ENCODE measurements at regions not wholly inside any gene's neighbourhood (a gene's known extent, or its start where the extent isn't known, plus 50 kb on each side); places are given as distances from the start of the nearest gene placed in this dataset.

DNA sequence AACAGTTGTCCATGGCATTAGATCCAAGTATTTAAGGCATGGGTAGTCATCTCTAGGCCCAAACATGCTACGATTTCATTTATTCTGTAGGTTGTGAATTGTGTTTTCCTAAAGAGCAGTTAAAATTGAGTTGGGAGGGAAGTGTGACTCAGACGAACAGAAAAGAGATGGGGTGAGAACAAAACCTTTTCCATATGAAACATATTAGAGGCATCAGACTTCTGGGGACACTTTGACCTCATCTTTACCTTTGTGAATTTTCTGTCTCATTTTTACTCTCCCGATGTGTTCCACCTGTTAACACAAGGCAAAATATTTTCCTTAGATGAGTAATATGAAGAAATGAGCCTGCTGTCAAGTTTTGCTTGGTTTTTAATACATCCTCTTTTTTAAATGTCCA is 181.3 kb downstream of the ESM1 start:
- no peaks in the 10 kb centered on the region for H3K4me1 Mint-ChIP-seq (ENCODE audit: low read depth)
- H3K4me3 Mint-ChIP-seq (ENCODE audit: low read depth) = no peak overlapping the region
- H3K36me3 Mint-ChIP-seq (ENCODE audit: insufficient read depth) = no peaks in the 10 kb centered on the region
- H3K27me3 Mint-ChIP-seq = no peaks in the 10 kb centered on the region
- TF ChIP-seq, protein P1, sequence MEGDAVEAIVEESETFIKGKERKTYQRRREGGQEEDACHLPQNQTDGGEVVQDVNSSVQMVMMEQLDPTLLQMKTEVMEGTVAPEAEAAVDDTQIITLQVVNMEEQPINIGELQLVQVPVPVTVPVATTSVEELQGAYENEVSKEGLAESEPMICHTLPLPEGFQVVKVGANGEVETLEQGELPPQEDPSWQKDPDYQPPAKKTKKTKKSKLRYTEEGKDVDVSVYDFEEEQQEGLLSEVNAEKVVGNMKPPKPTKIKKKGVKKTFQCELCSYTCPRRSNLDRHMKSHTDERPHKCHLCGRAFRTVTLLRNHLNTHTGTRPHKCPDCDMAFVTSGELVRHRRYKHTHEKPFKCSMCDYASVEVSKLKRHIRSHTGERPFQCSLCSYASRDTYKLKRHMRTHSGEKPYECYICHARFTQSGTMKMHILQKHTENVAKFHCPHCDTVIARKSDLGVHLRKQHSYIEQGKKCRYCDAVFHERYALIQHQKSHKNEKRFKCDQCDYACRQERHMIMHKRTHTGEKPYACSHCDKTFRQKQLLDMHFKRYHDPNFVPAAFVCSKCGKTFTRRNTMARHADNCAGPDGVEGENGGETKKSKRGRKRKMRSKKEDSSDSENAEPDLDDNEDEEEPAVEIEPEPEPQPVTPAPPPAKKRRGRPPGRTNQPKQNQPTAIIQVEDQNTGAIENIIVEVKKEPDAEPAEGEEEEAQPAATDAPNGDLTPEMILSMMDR (IDR thresholded peaks at IDR 0.05; ENCODE audit: unreplicated experiment) = no peak
- H3K9me3 Mint-ChIP-seq (ENCODE audit: low read depth) = peaks cover 5% of the 10 kb centered on the region
- no peak overlapping the region for H3K27ac Mint-ChIP-seq
- no peak for DNase-seq (ENCODE audit: low spot score, unreplicated experiment)

DNA sequence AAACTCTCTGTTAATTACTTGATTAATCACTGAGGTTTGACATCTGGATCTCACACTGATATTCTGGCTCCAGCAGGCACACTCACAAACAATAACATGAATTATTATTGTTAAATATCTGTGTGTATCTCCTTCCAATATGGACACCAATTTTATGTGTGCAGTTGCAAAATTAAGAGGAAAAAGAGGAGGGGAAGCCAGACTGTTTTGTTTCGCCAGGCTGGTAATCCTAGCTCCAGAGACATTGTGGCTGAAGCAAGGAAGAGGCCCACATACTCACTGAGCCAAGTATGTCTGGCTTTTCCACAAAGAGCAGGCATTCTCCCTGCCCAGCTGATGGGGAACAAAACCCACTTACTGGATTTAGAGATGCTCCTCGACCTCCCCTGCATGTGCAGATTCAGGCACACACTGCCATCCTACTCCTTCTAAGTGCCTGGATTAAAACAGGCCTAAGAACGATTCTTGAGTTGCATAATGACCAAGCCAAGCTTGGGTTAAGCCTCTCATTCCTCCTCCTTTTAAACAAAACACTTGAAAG is 181.9 kb downstream of the ESM1 start:
- DNase-seq (ENCODE audit: low spot score, unreplicated experiment) = no peak
- Mint-ChIP-seq H3K4me1 (ENCODE audit: low read depth) (no peaks in the 10 kb centered on the region), H3K27me3 (no peaks in the 10 kb centered on the region), H3K9me3 (ENCODE audit: low read depth) (no peaks in the 10 kb centered on the region), H3K27ac (no peak overlapping the region), H3K4me3 (ENCODE audit: low read depth) (no peak overlapping the region), H3K36me3 (ENCODE audit: insufficient read depth) (no peaks in the 10 kb centered on the region)
- TF ChIP-seq, protein P1 (IDR thresholded peaks at IDR 0.05; ENCODE audit: unreplicated experiment) = no peak

- no peak for DNase-seq (ENCODE audit: low spot score, unreplicated experiment)
- no peaks in the 10 kb centered on the region for H3K4me1 Mint-ChIP-seq (ENCODE audit: low read depth)
- TF ChIP-seq, protein P1 (IDR thresholded peaks at IDR 0.05; ENCODE audit: unreplicated experiment) = no peak
- no peak overlapping the region for H3K27ac Mint-ChIP-seq
- H3K4me3 Mint-ChIP-seq (ENCODE audit: low read depth) = no peak overlapping the region
- H3K27me3 Mint-ChIP-seq = no peaks in the 10 kb centered on the region
- no peaks in the 10 kb centered on the region for H3K9me3 Mint-ChIP-seq (ENCODE audit: low read depth)
- no peaks in the 10 kb centered on the region for H3K36me3 Mint-ChIP-seq (ENCODE audit: insufficient read depth)
These were observed 185.7 kb downstream of the ESM1 start for GRCh38 chr5:54799645-54800044.

DNA sequence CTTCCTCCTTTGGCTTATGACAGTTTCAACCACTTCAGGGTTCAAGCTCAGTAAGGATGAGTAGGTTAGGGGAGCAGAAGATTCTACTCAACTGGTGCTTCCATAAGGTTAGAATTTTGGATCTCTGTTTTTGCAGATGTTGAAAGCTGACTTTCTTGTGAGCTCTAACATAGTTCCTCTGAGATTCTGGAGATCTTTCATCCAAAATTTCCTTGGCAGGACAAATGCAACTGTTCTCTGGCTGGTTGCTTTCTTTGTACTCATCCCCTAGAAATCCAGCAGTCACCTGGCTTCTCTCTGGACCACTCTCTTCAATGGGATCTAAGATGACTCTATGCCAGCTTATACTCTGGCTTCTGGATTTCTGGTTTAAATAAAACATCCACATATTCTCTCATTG is 189.6 kb downstream of the ESM1 start:
- Mint-ChIP-seq H3K27me3 (no peaks in the 10 kb centered on the region), H3K4me3 (ENCODE audit: low read depth) (no peak overlapping the region), H3K4me1 (ENCODE audit: low read depth) (peaks cover 2% of the 10 kb centered on the region), H3K27ac (no peak overlapping the region), H3K36me3 (ENCODE audit: insufficient read depth) (no peaks in the 10 kb centered on the region), H3K9me3 (ENCODE audit: low read depth) (no peaks in the 10 kb centered on the region)
- TF ChIP-seq, protein P1 (IDR thresholded peaks at IDR 0.05; ENCODE audit: unreplicated experiment) = no peak
- DNase-seq (ENCODE audit: low spot score, unreplicated experiment) = no peak

- no peak overlapping the region for H3K4me3 Mint-ChIP-seq (ENCODE audit: low read depth)
- DNase-seq (ENCODE audit: low spot score, unreplicated experiment) = no peak
- H3K27ac Mint-ChIP-seq = no peak overlapping the region
- no peaks in the 10 kb centered on the region for H3K36me3 Mint-ChIP-seq (ENCODE audit: insufficient read depth)
- H3K27me3 Mint-ChIP-seq = no peaks in the 10 kb centered on the region
- H3K4me1 Mint-ChIP-seq (ENCODE audit: low read depth) = peaks cover 2% of the 10 kb centered on the region
- TF ChIP-seq, protein P1 (IDR thresholded peaks at IDR 0.05; ENCODE audit: unreplicated experiment) = no peak
- H3K9me3 Mint-ChIP-seq (ENCODE audit: low read depth) = peaks cover 4% of the 10 kb centered on the region
These were observed 190.1 kb downstream of the ESM1 start for GRCh38 chr5:54795284-54795683.
